ENCODE measurements at regions not wholly inside any gene's neighbourhood (a gene's known extent, or its start where the extent isn't known, plus 50 kb on each side); places are given as distances from the start of the nearest gene placed in this dataset.

- TF ChIP-seq CTCF (conservative IDR thresholded peaks at IDR 0.05 in 1 of 2, IDR thresholded peaks at IDR 0.05 in 1 of 2; ENCODE audit: extremely low read depth in 1 of 2, insufficient read depth in 1 of 2, low read depth in 1 of 2, low read length in 2 of 2) (no peak), EZH2 (IDR thresholded peaks at IDR 0.05; ENCODE audit: borderline replicate concordance, low read length) (no peak)
Measured at GRCh38 chr10:8810677-8811076, 756.2 kb downstream of the GATA3 start.

Measured in mammary epithelial cell (primary cell).